GM12891 (cell line): ENCODE measurements at regions not wholly inside any gene's neighbourhood (a gene's known extent, or its start where the extent isn't known, plus 50 kb on each side); places are given as distances from the start of the nearest gene placed in this dataset.

ENCODE experiments used
- POLR2A ChIP-seq: IDR thresholded peaks from 2 replicates; pipeline ENCODE4 v1.6.1; 2011; ENCODE audit warnings: low read depth, low read length, control low read depth
- POLR2AphosphoS5 ChIP-seq: IDR thresholded peaks from 2 replicates; pipeline ENCODE4 v1.6.1; 2011; ENCODE audit warnings: low read depth, low read length, control low read depth

- no peak for TF ChIP-seq POLR2AphosphoS5
- TF ChIP-seq POLR2A, result no peak
Observed at GRCh38 chr4:14465057-14465456, 537.2 kb upstream of the CPEB2 start.
